NCI-H748 treated with DMSO at 0.1 percent for 48 hours (cell line): ENCODE measurements at regions not wholly inside any gene's neighbourhood (a gene's known extent, or its start where the extent isn't known, plus 50 kb on each side); places are given as distances from the start of the nearest gene placed in this dataset.

Experiments
- DNase-seq: peaks from one replicate; lab custom pipeline; 2025; lab: John Stamatoyannopoulos, UW

- no peak for DNase-seq
These were observed 381.2 kb upstream of the IGFBP7 start for GRCh38 chr4:57491388-57491787.

GRCh38 chr4:57490520-57491255, 380.5 kb upstream of the IGFBP7 start:
- DNase-seq, result no peak

GRCh38 chr4:57488366-57489162, 378.4 kb upstream of the IGFBP7 start:
- DNase-seq, result no peak

GRCh38 chr4:57475424-57475823, 365.2 kb upstream of the IGFBP7 start:
- DNase-seq, result no peak

GRCh38 chr4:57465321-57466056, 355.3 kb upstream of the IGFBP7 start:
- DNase-seq, result no peak

GRCh38 chr4:57462843-57463242, 352.7 kb upstream of the IGFBP7 start:
- DNase-seq, result peak; percentile 50

GRCh38 chr4:57460967-57461366, 350.8 kb upstream of the IGFBP7 start:
- DNase-seq, result no peak

GRCh38 chr4:57448901-57449300, 338.7 kb upstream of the IGFBP7 start:
- no peak for DNase-seq

- no peak for DNase-seq
These were observed 338.3 kb upstream of the IGFBP7 start for GRCh38 chr4:57448452-57448851.

- no peak for DNase-seq
These were observed 336.1 kb upstream of the IGFBP7 start for GRCh38 chr4:57446266-57446665.

GRCh38 chr4:57445686-57446085, 335.5 kb upstream of the IGFBP7 start:
- DNase-seq, result no peak

- DNase-seq, result no peak
These were observed 334.5 kb upstream of the IGFBP7 start for GRCh38 chr4:57444671-57445070.

- DNase-seq, result no peak
These were observed 333.6 kb upstream of the IGFBP7 start for GRCh38 chr4:57443787-57444186.

- DNase-seq, result no peak
These were observed 333.1 kb upstream of the IGFBP7 start for GRCh38 chr4:57443308-57443707.

- DNase-seq, result peak; percentile 20
These were observed 332.7 kb upstream of the IGFBP7 start for GRCh38 chr4:57442831-57443291.

GRCh38 chr4:57442241-57442640, 332.1 kb upstream of the IGFBP7 start:
- DNase-seq, result no peak

- no peak for DNase-seq
These were observed 327.5 kb upstream of the IGFBP7 start for GRCh38 chr4:57437649-57438048.

- no peak for DNase-seq
These were observed 325.1 kb upstream of the IGFBP7 start for GRCh38 chr4:57435300-57435699.

- DNase-seq, result no peak
These were observed 320.5 kb upstream of the IGFBP7 start for GRCh38 chr4:57430726-57431125.

- no peak for DNase-seq
These were observed 316.7 kb upstream of the IGFBP7 start for GRCh38 chr4:57426779-57427395.

GRCh38 chr4:57425610-57426009, 315.4 kb upstream of the IGFBP7 start:
- DNase-seq, result no peak

GRCh38 chr4:57424232-57424897, 314.2 kb upstream of the IGFBP7 start:
- DNase-seq, result no peak
